ENCODE measurements at regions not wholly inside any gene's neighbourhood (a gene's known extent, or its start where the extent isn't known, plus 50 kb on each side); places are given as distances from the start of the nearest gene placed in this dataset.

DNA sequence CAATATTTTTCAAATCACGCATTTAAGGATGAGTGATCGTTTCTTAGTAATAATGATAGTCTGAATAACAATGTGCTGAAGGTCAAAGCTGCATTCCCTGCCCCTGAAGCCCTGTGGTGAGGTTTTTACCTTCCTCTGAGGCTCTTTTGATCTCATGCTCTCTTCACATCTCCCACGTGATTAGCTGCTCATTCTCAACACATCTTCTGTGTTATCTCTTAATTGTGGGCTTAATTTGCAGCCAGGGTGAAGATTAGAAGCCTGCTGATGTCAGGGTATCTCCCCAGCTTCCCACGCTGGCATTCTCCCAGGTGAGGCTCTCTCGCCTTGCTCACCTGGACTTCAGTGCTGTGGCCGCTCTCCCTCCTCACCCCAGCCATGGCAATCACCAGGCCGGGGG lies 109.7 kb upstream of the FOXQ1 start:
- DNase-seq (ENCODE audit: insufficient read length, low spot score): peak; percentile 72
- TF ChIP-seq, protein P1, sequence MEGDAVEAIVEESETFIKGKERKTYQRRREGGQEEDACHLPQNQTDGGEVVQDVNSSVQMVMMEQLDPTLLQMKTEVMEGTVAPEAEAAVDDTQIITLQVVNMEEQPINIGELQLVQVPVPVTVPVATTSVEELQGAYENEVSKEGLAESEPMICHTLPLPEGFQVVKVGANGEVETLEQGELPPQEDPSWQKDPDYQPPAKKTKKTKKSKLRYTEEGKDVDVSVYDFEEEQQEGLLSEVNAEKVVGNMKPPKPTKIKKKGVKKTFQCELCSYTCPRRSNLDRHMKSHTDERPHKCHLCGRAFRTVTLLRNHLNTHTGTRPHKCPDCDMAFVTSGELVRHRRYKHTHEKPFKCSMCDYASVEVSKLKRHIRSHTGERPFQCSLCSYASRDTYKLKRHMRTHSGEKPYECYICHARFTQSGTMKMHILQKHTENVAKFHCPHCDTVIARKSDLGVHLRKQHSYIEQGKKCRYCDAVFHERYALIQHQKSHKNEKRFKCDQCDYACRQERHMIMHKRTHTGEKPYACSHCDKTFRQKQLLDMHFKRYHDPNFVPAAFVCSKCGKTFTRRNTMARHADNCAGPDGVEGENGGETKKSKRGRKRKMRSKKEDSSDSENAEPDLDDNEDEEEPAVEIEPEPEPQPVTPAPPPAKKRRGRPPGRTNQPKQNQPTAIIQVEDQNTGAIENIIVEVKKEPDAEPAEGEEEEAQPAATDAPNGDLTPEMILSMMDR (IDR thresholded peaks at IDR 0.05; ENCODE audit: insufficient read depth, missing control alignments): no peak
- no peak for FAIRE-seq

DNA sequence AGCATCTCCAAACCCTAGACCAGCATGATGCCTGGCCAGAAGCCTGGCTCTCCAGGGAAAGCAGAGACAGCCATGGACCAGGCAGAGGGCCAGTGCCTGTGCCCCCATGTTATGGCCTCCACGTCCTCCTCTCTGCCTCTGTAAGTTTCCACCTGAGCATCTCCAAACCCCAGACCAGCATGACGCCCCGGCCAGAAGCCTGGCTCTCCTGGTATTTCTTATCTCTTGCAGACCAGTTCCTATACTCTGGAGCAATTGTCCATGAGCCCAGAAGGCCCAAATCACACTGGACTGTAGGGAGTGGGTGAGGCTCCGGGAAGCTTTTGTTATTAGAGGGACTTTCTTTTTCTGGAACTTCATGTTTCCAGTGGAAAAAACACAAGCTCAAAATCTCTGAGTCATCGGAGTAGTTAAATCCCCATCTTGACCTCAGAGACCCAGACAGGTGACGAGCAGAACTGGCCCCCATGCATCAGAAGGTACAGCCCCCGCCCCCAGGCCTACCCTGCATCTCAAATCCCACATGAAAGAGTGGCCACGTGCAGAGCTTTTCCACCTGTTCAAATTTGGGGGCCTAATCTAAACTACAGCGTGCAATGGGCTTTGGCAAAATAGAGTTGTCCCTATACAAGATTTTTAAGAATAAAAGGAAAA lies 110.2 kb upstream of the FOXQ1 start:
- no peak for FAIRE-seq

DNA sequence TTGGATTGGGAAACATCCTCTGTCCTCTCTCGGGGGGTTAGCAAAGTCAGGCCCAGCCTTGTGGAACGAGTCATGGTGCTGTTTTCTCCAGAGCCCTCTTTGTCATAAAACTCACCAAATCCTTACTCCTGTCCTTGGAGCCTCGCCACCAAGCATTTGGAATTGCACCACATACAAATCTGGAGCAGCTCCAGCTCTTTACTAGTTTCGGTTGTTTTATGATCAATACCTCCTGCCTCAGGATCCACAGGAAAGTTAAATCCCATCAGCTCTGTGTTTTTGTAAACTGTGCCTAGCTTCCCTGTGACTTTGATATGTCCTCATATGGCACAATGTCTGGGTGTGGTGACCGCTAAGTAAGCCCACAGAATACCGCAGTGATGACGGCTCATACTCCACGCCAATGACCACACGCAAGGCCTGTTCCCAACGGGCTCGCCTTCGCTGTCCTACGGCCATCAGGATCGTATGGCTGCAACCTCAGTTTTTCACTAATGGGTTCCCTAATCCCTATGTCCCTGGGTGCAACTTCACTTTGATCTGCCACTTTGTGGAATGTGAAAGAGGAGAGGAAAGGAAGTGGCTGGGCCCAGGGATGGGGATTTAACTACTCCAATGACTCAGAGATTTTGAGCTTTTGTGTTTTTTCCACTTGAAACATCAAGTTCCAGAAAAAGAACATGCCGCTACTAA lies 111.3 kb upstream of the FOXQ1 start:
- no peak for FAIRE-seq
- no peak for DNase-seq (ENCODE audit: insufficient read length, low spot score)
- TF ChIP-seq, protein P1 (IDR thresholded peaks at IDR 0.05; ENCODE audit: insufficient read depth, missing control alignments): no peak

More for the DNA sequence above, 110.2 kb upstream of the FOXQ1 start:
- DNase-seq (ENCODE audit: insufficient read length, low spot score): no peak
- TF ChIP-seq, protein P1 (IDR thresholded peaks at IDR 0.05; ENCODE audit: insufficient read depth, missing control alignments): no peak

DNA sequence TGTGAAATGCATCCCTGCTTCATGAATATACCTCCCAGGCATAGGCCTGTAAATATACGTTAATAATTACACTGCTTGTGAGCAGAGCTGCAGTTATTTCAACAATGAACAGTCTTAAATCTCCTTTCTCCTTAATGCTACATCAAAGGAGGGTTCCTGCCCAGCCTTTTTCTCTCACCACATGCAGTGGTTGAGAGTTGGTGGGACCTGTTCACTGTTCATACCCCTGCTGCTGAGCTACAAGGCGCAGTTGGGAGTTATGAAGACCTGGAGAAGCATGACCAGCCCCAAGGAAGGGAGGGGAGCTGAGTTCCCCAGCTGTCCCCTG lies 111.9 kb upstream of the FOXQ1 start:
- FAIRE-seq: no peak
- TF ChIP-seq, protein P1 (IDR thresholded peaks at IDR 0.05; ENCODE audit: insufficient read depth, missing control alignments): no peak
- no peak for DNase-seq (ENCODE audit: insufficient read length, low spot score)

DNA sequence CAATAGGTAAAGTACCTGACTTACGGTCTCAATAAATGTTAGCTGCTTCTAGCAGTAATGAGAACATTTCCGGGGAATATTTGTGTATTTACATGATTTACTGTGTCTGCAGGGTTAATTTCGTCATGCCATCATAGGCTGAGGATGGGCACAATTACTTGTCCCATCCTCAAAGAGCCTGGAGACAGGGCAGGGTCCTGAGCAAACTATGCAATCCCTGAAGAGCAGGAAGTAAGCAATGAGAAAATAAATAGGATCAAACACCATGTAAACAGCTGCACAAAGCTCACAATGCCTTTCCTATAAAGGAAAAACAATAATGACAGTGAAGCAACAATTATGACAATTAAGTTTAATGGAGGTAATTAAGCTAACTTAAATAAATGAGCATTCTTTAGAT lies 114.6 kb upstream of the FOXQ1 start:
- no peak for DNase-seq (ENCODE audit: insufficient read length, low spot score)
- TF ChIP-seq, protein P1 (IDR thresholded peaks at IDR 0.05; ENCODE audit: insufficient read depth, missing control alignments): no peak
- FAIRE-seq: no peak

DNA sequence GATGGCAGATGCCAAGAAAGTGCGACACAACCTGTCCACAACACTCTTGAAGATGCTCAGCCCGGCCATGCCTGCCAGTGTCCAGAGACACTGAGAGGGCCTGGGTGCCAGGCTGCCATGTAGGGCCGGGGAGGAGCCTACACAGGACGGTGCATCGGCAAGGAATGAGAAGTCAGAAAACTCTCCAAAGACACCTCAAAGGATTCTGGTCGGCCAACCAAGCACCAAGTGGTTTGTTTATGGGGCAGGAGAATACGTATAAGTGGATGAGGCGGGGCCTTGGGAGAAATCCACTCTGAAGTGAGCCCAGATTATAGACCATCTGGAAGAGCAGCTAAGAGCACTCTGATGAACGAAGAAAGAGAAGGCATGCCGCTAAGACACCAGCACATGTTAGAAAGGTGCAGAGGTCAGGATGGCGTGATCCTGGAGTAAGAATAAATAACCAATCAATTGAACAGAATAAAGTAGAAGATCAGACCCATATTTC lies 120.7 kb upstream of the FOXQ1 start:
- FAIRE-seq (peak; percentile 93), DNase-seq (ENCODE audit: insufficient read length, low spot score) (peak; percentile 41)
- TF ChIP-seq, protein P1 (IDR thresholded peaks at IDR 0.05; ENCODE audit: insufficient read depth, missing control alignments): no peak

DNA sequence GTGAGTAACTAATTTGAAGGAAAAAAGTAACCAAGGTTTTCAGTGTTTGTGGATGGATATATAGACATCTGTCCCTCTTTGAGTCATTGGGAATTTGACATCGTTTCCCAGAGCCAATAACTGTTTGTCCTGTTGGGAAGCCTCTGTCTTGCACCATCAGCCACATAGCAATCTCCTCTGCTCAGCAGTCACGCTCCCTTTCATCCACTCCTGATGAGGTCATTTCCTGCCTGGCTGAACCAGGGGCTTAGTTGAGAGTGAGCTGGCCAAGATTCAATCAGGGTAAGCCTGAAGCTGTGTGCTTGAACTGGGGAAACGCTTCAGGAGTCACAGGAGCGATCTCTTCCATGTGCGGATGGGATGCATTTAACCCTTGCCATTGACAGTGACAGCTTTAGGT lies 121.5 kb upstream of the FOXQ1 start:
- TF ChIP-seq, protein P1 (IDR thresholded peaks at IDR 0.05; ENCODE audit: insufficient read depth, missing control alignments): no peak
- FAIRE-seq: no peak

More for the DNA sequence above, 121.5 kb upstream of the FOXQ1 start:
- no peak for DNase-seq (ENCODE audit: insufficient read length, low spot score)
